ENCODE measurements at regions not wholly inside any gene's neighbourhood (a gene's known extent, or its start where the extent isn't known, plus 50 kb on each side); places are given as distances from the start of the nearest gene placed in this dataset.
"Not testable (repeated sequence)": the region's sequence is repeated elsewhere in the genome, so short reads cannot be mapped to it uniquely, and the experiment has no call there.

DNA sequence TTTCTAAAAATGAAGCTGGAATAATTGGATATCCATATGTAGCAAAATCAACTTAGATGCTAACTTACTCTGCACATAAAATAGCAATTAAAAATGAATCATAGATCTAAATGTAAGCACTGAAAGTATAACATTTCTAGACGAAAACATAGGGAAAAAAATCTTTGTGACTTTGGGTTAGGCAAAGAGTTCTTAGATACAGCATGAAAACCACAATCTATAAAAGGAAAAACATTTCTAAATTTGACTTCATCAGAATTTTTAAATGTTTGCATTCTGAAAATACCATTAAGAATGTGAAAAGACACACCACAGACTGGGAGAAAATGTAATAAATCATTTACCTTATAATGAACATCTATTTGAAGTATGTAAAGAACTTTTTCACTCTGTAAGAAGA lies 128.8 kb downstream of the APIP start:
- H3K27ac Mint-ChIP-seq, result no peak overlapping the region
- peaks cover 29% of the 10 kb centered on the region for H3K27me3 Mint-ChIP-seq
- H3K9me3 Mint-ChIP-seq, result peaks cover 4% of the 10 kb centered on the region
- H3K4me1 Mint-ChIP-seq, result no peaks in the 10 kb centered on the region
- H3K4me3 Mint-ChIP-seq, result no peak overlapping the region
- H3K36me3 Mint-ChIP-seq, result no peaks in the 10 kb centered on the region
- no peak for ATAC-seq

DNA sequence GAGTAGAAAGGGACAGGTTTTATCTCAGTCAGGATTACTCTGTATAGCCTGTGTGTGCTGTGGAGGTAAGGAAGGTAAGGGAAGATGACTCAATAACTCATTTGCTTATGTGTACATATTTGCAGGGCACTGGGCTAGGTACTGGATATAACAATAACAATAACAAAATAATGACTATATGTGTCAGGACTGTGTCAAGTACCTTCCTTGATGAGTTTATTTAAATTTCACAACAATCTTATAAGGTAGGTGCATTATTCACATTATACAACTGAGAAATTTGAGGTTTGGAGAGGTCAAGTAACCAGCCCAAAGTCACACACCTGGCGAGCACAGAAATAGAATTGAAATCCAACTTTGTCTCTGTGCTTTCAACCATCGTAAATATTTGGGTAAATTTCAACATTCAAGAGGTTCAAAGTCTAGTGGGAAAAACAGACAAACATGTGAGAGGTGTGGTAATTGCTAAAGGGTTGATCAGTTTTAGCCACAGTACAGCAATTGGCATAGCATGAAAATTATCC lies 131.8 kb downstream of the APIP start:
- H3K9me3 Mint-ChIP-seq, result peaks cover 2% of the 10 kb centered on the region
- no peaks in the 10 kb centered on the region for H3K4me1 Mint-ChIP-seq
- peaks cover 57% of the 10 kb centered on the region for H3K27me3 Mint-ChIP-seq
- no peak overlapping the region for H3K4me3 Mint-ChIP-seq
- ATAC-seq, result no peak
- H3K27ac Mint-ChIP-seq, result no peak overlapping the region
- peaks cover 1% of the 10 kb centered on the region for H3K36me3 Mint-ChIP-seq

DNA sequence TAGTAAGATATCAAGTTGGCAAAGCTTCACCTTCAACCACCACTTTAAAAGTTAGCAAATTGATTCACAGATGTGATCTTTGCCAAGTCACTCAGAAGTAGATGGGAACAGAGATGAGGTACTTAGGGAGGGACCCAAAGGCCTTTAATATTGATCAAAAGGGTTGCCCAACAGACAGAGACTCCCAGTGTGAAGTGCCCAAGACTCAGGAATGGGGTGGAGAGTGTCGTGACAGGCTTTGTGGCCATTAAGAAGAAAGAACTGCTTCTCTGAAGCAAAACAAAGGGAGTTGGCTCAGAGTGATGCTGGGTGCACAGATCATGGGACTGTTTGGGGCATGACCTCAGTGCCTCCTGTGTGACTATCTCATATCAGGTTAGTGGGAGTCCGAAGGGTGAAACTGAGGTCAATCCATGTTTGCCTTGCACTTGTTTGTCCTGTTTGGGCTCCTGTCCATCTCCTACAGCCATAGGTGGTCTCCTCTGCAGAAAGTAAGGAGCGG lies 132.3 kb downstream of the APIP start:
- ATAC-seq, result no peak
- Mint-ChIP-seq H3K27ac (no peak overlapping the region), H3K36me3 (peaks cover 6% of the 10 kb centered on the region), H3K27me3 (peaks cover 62% of the 10 kb centered on the region), H3K4me3 (no peak overlapping the region), H3K9me3 (peaks cover 2% of the 10 kb centered on the region), H3K4me1 (no peaks in the 10 kb centered on the region)

- H3K4me3 Mint-ChIP-seq, H3K9me3 Mint-ChIP-seq, H3K36me3 Mint-ChIP-seq, H3K4me1 Mint-ChIP-seq, H3K27ac Mint-ChIP-seq, ATAC-seq: not testable (repeated sequence)
- H3K27me3 Mint-ChIP-seq, result peaks cover 64% of the 10 kb centered on the region
Observed at GRCh38 chr11:34781826-34782225, 134.4 kb downstream of the APIP start.

DNA sequence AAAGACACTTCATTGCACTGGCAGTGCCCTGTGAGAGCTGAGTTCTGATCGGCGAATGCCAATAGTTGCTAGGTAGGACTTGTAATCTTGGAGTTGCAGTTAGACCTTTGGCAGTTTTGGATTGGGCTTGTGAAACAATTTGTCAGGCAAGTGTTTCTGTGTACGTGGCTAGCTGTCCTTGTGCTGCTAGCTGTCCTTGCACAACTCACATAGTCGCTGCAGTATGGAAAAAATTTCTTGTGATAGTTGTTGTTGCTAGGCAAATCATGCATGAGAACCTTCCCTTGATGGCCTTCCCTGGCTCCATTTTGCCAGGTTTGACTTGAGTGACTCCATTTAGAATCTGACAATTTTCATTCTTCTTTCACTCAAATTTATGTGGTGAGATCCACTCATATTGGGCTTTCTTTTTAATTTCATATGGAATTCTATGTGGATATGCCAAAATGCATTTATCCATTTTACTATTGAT lies 140.7 kb downstream of the APIP start:
- H3K27me3 Mint-ChIP-seq, result peaks cover 35% of the 10 kb centered on the region
- H3K4me1 Mint-ChIP-seq, result no peaks in the 10 kb centered on the region
- H3K9me3 Mint-ChIP-seq, result peaks cover 4% of the 10 kb centered on the region
- H3K27ac Mint-ChIP-seq, result no peak overlapping the region
- peaks cover 6% of the 10 kb centered on the region for H3K36me3 Mint-ChIP-seq
- no peak for ATAC-seq
- no peak overlapping the region for H3K4me3 Mint-ChIP-seq

DNA sequence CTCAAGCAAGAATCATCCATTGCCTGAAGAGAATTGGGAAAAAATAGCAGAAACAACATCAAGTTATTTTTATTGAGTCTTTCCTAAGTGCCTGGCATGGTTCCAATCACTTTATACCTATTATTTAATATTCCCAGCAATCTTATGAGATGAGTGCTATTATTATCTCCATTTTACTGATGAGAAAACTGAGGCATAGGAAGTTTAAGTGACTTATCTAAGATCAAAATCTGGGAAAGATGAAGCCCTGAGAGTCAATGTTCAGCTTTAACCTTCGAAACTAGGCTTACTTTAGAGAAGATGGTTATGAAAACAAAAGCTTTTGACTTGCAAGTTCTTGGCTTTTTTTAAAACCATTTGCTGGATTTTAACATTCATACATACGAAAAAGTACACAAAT lies 141.6 kb downstream of the APIP start:
- Mint-ChIP-seq H3K4me3 (no peak overlapping the region), H3K36me3 (peaks cover 6% of the 10 kb centered on the region), H3K4me1 (no peaks in the 10 kb centered on the region), H3K27ac (no peak overlapping the region), H3K27me3 (peaks cover 35% of the 10 kb centered on the region), H3K9me3 (peaks cover 4% of the 10 kb centered on the region)
- no peak for ATAC-seq

DNA sequence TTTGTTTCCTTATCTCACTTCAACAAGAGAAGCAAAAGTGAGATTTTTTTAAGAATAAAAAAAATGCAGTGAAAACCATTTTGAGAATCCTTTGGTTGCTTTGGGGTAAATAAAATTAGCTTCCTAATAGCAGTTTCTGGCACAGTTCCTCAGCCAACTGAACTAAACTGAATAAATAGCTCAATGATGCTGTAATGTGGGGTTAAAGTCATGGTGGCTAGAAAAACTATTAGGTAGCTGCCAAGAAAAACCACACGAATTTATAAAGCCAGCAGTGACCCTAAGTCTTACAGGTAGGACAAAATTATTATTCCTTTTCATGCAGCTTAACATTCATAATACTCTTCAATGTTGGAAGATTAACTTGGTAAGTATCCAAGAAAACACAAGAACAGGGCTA lies 142.4 kb downstream of the APIP start:
- no peak for ATAC-seq
- Mint-ChIP-seq H3K4me3 (no peak overlapping the region), H3K27ac (no peak overlapping the region), H3K27me3 (peaks cover 35% of the 10 kb centered on the region), H3K9me3 (peaks cover 4% of the 10 kb centered on the region), H3K4me1 (no peaks in the 10 kb centered on the region), H3K36me3 (no peaks in the 10 kb centered on the region)

DNA sequence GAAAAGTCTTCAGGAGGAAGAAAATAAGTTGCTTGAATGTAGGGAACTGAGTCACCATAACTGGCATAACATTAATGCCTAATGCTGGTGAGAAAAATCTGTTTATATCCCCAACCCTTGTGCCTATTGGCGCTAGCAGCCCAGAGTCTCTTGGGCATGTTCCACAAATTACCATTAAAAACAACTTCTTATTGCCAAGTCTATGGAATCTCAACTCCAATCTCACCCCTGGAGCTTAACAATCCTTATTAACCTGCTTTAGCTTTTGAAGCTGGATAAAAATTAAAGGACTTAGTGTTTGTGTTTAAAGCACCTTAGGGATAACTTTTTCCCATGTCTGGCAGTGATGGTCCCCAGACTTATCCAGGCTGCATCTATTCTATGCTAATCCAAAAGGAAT lies 143.0 kb downstream of the APIP start:
- Mint-ChIP-seq H3K9me3 (peaks cover 7% of the 10 kb centered on the region), H3K36me3 (no peaks in the 10 kb centered on the region), H3K27ac (no peak overlapping the region), H3K4me1 (no peaks in the 10 kb centered on the region), H3K27me3 (peaks cover 41% of the 10 kb centered on the region), H3K4me3 (no peak overlapping the region)
- no peak for ATAC-seq

GRCh38 chr11:34770111-34770510 lies 146.1 kb downstream of the APIP start:
- ATAC-seq, result no peak
- no peak overlapping the region for H3K27ac Mint-ChIP-seq
- H3K27me3 Mint-ChIP-seq, result peaks cover 66% of the 10 kb centered on the region
- H3K9me3 Mint-ChIP-seq, result peaks cover 8% of the 10 kb centered on the region
- no peaks in the 10 kb centered on the region for H3K36me3 Mint-ChIP-seq
- H3K4me3 Mint-ChIP-seq, result no peak overlapping the region
- H3K4me1 Mint-ChIP-seq, result no peaks in the 10 kb centered on the region

DNA sequence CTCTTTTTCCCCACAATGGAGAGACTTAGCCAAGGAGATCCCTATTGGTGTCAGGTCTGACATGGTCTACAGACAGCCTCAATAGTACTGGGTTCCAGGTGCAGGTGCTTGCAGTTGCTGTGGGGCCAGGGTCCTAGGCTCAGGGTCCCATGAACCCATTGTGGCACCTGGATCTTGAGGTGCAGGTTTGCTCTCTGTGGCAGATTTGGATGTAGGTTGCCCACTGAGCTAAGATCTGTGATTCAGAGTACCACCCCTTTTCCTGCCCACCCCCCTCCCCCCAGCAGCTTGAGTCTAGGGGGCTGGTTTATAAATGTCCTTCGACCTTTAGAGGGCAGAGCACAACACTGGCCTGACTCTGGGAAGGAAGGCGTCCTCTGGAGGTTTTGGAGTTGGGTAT lies 147.0 kb downstream of the APIP start:
- H3K4me3 Mint-ChIP-seq, result no peak overlapping the region
- H3K36me3 Mint-ChIP-seq, result no peaks in the 10 kb centered on the region
- H3K27me3 Mint-ChIP-seq, result peaks cover 67% of the 10 kb centered on the region
- H3K9me3 Mint-ChIP-seq, result peaks cover 10% of the 10 kb centered on the region
- no peak for ATAC-seq
- no peaks in the 10 kb centered on the region for H3K4me1 Mint-ChIP-seq
- no peak overlapping the region for H3K27ac Mint-ChIP-seq

DNA sequence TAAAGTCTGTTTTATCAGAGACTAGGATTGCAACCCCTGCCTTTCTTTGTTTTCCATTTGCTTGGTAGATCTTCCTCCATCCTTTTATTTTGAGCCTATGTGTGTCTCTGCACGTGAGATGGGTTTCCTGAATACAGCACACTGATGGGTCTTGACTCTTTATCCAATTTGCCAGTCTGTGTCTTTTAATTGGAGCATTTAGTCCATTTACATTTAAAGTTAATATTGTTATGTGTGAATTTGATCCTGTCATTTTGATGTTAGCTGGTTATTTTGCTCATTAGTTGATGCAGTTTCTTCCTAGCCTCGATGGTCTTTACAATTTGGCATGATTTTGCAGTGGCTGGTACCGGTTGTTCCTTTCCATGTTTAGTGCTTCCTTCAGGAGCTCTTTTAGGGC lies 141.7 kb downstream of the EHF start:
- H3K36me3 Mint-ChIP-seq, H3K4me1 Mint-ChIP-seq, H3K27ac Mint-ChIP-seq, H3K4me3 Mint-ChIP-seq, ATAC-seq: not testable (repeated sequence)
- Mint-ChIP-seq H3K27me3 (peaks cover 21% of the 10 kb centered on the region), H3K9me3 (peaks cover 16% of the 10 kb centered on the region)

GRCh38 chr11:34758262-34758661 lies 137.4 kb downstream of the EHF start:
- Mint-ChIP-seq H3K36me3 (no peaks in the 10 kb centered on the region), H3K4me3 (no peak overlapping the region)
- no peak for ATAC-seq

DNA sequence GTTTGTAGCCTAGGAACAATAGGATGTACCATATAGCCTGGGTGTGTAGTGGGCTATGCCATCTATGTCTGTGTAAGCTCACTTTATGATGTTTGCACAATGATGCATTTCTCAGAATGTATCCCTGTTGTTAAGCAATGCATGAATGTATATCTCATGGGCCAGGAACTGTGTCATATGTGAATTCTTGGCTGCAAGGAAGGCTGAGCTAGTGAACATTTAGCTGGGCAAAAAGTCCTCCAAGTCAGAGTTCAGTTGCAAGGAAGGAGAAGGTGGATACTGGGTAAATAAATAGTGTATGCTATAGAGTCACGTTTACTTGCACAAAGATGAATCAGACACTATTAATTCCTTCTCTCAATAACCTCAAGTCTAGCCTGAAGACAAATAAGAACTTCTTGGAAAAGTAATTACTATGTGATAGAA lies 136.1 kb downstream of the EHF start:
- ATAC-seq, result no peak
- no peaks in the 10 kb centered on the region for H3K9me3 Mint-ChIP-seq
- no peak overlapping the region for H3K4me3 Mint-ChIP-seq
- no peak overlapping the region for H3K27ac Mint-ChIP-seq
- H3K36me3 Mint-ChIP-seq, result no peaks in the 10 kb centered on the region
- no peaks in the 10 kb centered on the region for H3K4me1 Mint-ChIP-seq
- peaks cover 7% of the 10 kb centered on the region for H3K27me3 Mint-ChIP-seq

More at GRCh38 chr11:34758262-34758661, 137.4 kb downstream of the EHF start:
- Mint-ChIP-seq H3K27ac (no peak overlapping the region), H3K9me3 (peaks cover 2% of the 10 kb centered on the region), H3K4me1 (no peaks in the 10 kb centered on the region), H3K27me3 (peaks cover 7% of the 10 kb centered on the region)

DNA sequence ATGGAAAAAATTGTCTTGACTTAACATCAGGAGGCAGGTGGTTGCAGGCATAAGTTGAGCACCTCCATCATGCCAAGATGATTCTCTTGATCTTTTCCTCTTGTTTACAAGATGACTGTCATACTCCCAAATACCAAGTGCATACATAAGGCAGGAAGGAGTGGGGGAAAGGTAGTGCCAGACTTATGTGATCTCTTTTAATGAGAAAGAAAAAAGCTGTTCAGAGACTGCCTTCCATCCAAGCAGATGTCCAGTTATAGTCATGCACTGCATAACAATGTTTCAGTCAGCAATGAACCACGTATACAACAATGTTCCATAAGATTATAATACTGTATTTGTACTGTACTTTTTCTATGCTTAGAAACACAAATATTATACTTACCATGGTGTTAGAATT lies 135.7 kb downstream of the EHF start:
- Mint-ChIP-seq H3K4me3 (no peak overlapping the region), H3K9me3 (no peaks in the 10 kb centered on the region), H3K27ac (no peak overlapping the region), H3K4me1 (no peaks in the 10 kb centered on the region), H3K27me3 (peaks cover 7% of the 10 kb centered on the region), H3K36me3 (no peaks in the 10 kb centered on the region)
- ATAC-seq, result no peak

GRCh38 chr11:34755671-34756070 lies 134.8 kb downstream of the EHF start:
- Mint-ChIP-seq H3K4me3 (no peak overlapping the region), H3K9me3 (no peaks in the 10 kb centered on the region), H3K27me3 (peaks cover 7% of the 10 kb centered on the region), H3K4me1 (no peaks in the 10 kb centered on the region), H3K27ac (no peak overlapping the region), H3K36me3 (no peaks in the 10 kb centered on the region)
- ATAC-seq, result no peak

DNA sequence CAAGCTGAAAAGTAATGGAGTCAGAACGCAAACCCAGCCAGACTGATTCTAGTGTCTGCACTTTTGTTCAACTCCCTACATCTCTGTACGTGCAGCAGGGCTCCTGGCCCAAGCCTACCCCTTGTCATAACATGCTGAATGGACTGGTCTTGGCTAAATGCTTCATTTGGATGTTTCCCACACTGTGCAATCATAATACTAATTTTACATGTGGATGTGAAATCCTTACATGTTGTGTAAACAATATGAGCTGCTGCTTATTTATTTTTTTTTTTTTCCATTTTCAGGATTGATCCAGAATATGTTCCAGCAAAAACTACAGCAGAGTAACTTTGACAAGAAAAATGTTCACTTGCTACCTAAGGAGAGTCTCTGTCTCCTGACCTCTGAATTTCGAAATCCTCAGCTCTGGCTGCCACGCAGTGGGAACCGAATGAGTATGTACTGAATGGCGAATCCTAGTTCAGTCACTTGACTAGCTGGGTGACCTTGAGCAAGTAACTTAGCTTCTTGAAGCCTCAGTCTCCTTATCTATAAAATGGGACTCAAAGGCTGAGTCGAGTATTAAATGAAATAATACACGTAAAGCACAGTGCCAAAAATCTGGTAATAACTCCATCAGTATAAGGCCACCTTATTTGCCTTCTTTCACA lies 133.4 kb downstream of the EHF start:
- no peaks in the 10 kb centered on the region for H3K4me1 Mint-ChIP-seq
- H3K27ac Mint-ChIP-seq, result no peak overlapping the region

More for the DNA sequence above, 133.4 kb downstream of the EHF start:
- no peak for ATAC-seq
- no peaks in the 10 kb centered on the region for H3K9me3 Mint-ChIP-seq
- peaks cover 19% of the 10 kb centered on the region for H3K27me3 Mint-ChIP-seq
- H3K36me3 Mint-ChIP-seq, result no peaks in the 10 kb centered on the region
- no peak overlapping the region for H3K4me3 Mint-ChIP-seq
